Panc1 (cell line): ENCODE measurements at regions not wholly inside any gene's neighbourhood (a gene's known extent, or its start where the extent isn't known, plus 50 kb on each side); places are given as distances from the start of the nearest gene placed in this dataset.

ENCODE experiments used
- POLR2AphosphoS5 ChIP-seq: IDR thresholded peaks from 2 replicates; pipeline ENCODE4 v1.6.1; 2012; ENCODE audit warnings: mild to moderate bottlenecking, low read depth, low read length, moderate library complexity
- TCF7L2 ChIP-seq: IDR thresholded peaks from 2 replicates; pipeline ENCODE4 v1.6.1; 2011; ENCODE audit warnings: mild to moderate bottlenecking, low read depth, low read length, inconsistent platforms
- TF ChIP-seq, protein P1 (sequence below): fragments of 450-650 bp; IDR thresholded peaks from 2 replicates; pipeline ENCODE4 v1.5.1; 2017; ENCODE audit warnings: mild to moderate bottlenecking

DNA sequence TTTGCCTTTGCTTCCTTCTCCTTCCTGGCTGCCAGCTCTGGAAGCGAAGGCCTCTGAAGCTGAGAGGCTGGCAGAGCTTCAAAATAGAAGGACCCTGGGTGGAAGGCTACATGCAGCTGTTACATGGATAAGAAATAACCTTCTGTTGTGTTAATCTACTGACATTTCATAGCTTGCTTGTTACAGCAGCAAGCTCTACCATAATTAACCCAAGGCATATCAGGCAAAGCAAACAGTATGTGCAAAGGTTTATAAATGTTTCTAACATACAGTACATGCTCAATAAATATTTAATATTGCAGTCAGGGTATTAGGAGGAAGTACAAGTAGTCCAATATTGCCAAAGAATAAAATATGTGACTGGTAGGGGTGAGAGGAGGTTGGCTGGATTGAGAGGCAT lies 55.6 kb upstream of the MKLN1 start:
- TF ChIP-seq, protein P1, sequence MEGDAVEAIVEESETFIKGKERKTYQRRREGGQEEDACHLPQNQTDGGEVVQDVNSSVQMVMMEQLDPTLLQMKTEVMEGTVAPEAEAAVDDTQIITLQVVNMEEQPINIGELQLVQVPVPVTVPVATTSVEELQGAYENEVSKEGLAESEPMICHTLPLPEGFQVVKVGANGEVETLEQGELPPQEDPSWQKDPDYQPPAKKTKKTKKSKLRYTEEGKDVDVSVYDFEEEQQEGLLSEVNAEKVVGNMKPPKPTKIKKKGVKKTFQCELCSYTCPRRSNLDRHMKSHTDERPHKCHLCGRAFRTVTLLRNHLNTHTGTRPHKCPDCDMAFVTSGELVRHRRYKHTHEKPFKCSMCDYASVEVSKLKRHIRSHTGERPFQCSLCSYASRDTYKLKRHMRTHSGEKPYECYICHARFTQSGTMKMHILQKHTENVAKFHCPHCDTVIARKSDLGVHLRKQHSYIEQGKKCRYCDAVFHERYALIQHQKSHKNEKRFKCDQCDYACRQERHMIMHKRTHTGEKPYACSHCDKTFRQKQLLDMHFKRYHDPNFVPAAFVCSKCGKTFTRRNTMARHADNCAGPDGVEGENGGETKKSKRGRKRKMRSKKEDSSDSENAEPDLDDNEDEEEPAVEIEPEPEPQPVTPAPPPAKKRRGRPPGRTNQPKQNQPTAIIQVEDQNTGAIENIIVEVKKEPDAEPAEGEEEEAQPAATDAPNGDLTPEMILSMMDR, result no peak
- no peak for TF ChIP-seq TCF7L2
- no peak for TF ChIP-seq POLR2AphosphoS5
